Neuronal stem cell (in vitro differentiated cells): ENCODE measurements at regions not wholly inside any gene's neighbourhood (a gene's known extent, or its start where the extent isn't known, plus 50 kb on each side); places are given as distances from the start of the nearest gene placed in this dataset.

Experiments used
- DNase-seq: peaks from one replicate; pipeline ENCODE4 v3.0.0-alpha.2; 2013; ENCODE audit warnings: low spot score
- H2AFZ ChIP-seq: one replicate; pipeline ENCODE4 v1.6.1; 2013; ENCODE audit warnings: mild to moderate bottlenecking, low read length, inconsistent platforms
- H2AK5ac ChIP-seq: 2 replicates; pipeline ENCODE4 v1.6.1; 2013; ENCODE audit warnings: low read depth, mild to moderate bottlenecking, inconsistent platforms, low read length, moderate library complexity, mixed read lengths
- H2BK120ac ChIP-seq: 2 replicates; pipeline ENCODE4 v1.6.1; 2013; ENCODE audit warnings: low read depth, mild to moderate bottlenecking, inconsistent platforms, low read length, moderate library complexity, mixed read lengths
- H2BK12ac ChIP-seq: one replicate; pipeline ENCODE4 v1.6.1; 2013; ENCODE audit warnings: low read length, inconsistent platforms
- H2BK15ac ChIP-seq: 2 replicates; pipeline ENCODE4 v1.6.1; 2013; ENCODE audit warnings: mild to moderate bottlenecking, low read length, inconsistent platforms, mixed read lengths
- H2BK5ac ChIP-seq: one replicate; pipeline ENCODE4 v1.6.1; 2013; ENCODE audit warnings: inconsistent platforms, mild to moderate bottlenecking, low read length, moderate library complexity
- H3K14ac ChIP-seq: one replicate; pipeline ENCODE4 v1.6.1; 2013; ENCODE audit warnings: low read length, inconsistent platforms
- H3K18ac ChIP-seq: 2 replicates; pipeline ENCODE4 v1.6.1; 2013; ENCODE audit warnings: low read length, inconsistent platforms
- H3K23ac ChIP-seq: 2 replicates; pipeline ENCODE4 v1.6.1; 2013; ENCODE audit warnings: low read depth, mild to moderate bottlenecking, mixed read lengths, low read length, inconsistent platforms; ENCODE audit not compliant: poor library complexity
- H3K27ac ChIP-seq: replicated peaks from 3 replicates; pipeline ENCODE4 v1.5.1; 2013; ENCODE audit warnings: low read length, inconsistent platforms
- H3K27me3 ChIP-seq, 3 experiments: 2 replicates each; pipeline ENCODE4 v1.6.1; 2013; ENCODE audit warnings: low read length in 3 of 3, mild to moderate bottlenecking in 2 of 3, inconsistent platforms in 1 of 3, low read depth in 1 of 3, mixed read lengths in 1 of 3, moderate library complexity in 1 of 3; ENCODE audit not compliant: control insufficient read depth in 3 of 3, insufficient read depth in 3 of 3
- H3K36me3 ChIP-seq, 2 donors: replicated peaks in 1 of 2; 2 replicates each; pipeline ENCODE4 v1.6.1; 2013; ENCODE audit warnings: low read length in 2 of 2; ENCODE audit not compliant: control insufficient read depth in 2 of 2, insufficient read depth in 2 of 2
- H3K4ac ChIP-seq: 2 replicates; pipeline ENCODE4 v1.6.1; 2013; ENCODE audit warnings: inconsistent platforms, mild to moderate bottlenecking, low read length, moderate library complexity
- H3K4me1 ChIP-seq, 2 donors: 1 replicate in 1 of 2; 2 replicates in 1 of 2; pipeline ENCODE4 v1.6.1; 2013; ENCODE audit warnings: low read length in 2 of 2, low read depth in 1 of 2; ENCODE audit not compliant: control insufficient read depth in 2 of 2, insufficient read depth in 1 of 2
- H3K4me2 ChIP-seq: one replicate; pipeline ENCODE4 v1.6.1; 2013; ENCODE audit warnings: mild to moderate bottlenecking, low read length, inconsistent platforms; ENCODE audit not compliant: insufficient read depth, poor library complexity, severe bottlenecking
- H3K4me3 ChIP-seq, 2 donors: 2 replicates each; pipeline ENCODE4 v1.5.1; 2013; ENCODE audit warnings: low read length in 2 of 2, mild to moderate bottlenecking in 2 of 2, inconsistent platforms in 1 of 2, moderate library complexity in 1 of 2
- H3K79me1 ChIP-seq: one replicate; pipeline ENCODE4 v1.6.1; 2013; ENCODE audit warnings: low read depth, mild to moderate bottlenecking, inconsistent platforms, low read length, moderate library complexity
- H3K9ac ChIP-seq: one replicate; pipeline ENCODE4 v1.6.1; 2013; ENCODE audit warnings: mild to moderate bottlenecking, low read depth, low read length, inconsistent platforms; ENCODE audit not compliant: poor library complexity
- H3K9me3 ChIP-seq, 2 donors: replicated peaks in 1 of 2; 2 replicates each; pipeline versions ENCODE3 to v1.6.1; 2013; ENCODE audit warnings: low read length in 2 of 2, mild to moderate bottlenecking in 2 of 2, inconsistent platforms in 1 of 2, low read depth in 1 of 2, mixed read lengths in 1 of 2, moderate library complexity in 1 of 2; ENCODE audit not compliant: control insufficient read depth in 2 of 2, insufficient read depth in 1 of 2
- H4K8ac ChIP-seq: one replicate; pipeline ENCODE4 v1.6.1; 2013; ENCODE audit warnings: low read depth, mild to moderate bottlenecking, inconsistent platforms, low read length, moderate library complexity
- H4K91ac ChIP-seq: one replicate; pipeline ENCODE4 v1.6.1; 2013; ENCODE audit warnings: low read length, low read depth, mild to moderate bottlenecking, inconsistent platforms; ENCODE audit not compliant: poor library complexity
- WGBS, 2 donors: extraction: QIAGEN DNeasy Blood & Tissue Kit; methylation state at CpG; one replicate each; pipeline ENCODE4 v1.1.7; 2013; ENCODE audit warnings: missing lambda C conversion rate in 2 of 2, mixed read lengths in 1 of 2; ENCODE audit not compliant: insufficient read length in 2 of 2, insufficient replicate concordance in 1 of 2; ENCODE audit errors: extremely low coverage in 2 of 2; 5-methylcytosine and 5-hydroxymethylcytosine counted together

- H3K14ac ChIP-seq, result no peak overlapping the region
- H3K18ac ChIP-seq, result no peak overlapping the region
- no CpG with 5 or more reads among the region's 4 CpGs for WGBS, 2 donors
- no peaks in the 10 kb centered on the region for H3K4me1 ChIP-seq
- H3K9me3 ChIP-seq, result no peaks in the 10 kb centered on the region
- no peak overlapping the region for H3K9ac ChIP-seq
- no peaks in the 10 kb centered on the region for H3K36me3 ChIP-seq
- no peak overlapping the region for H3K4ac ChIP-seq
- no peak overlapping the region for H2AFZ ChIP-seq
- no peak overlapping the region for H2BK120ac ChIP-seq
- H3K23ac ChIP-seq, result no peak overlapping the region
- H3K27me3 ChIP-seq, result no peaks in the 10 kb centered on the region
- H3K79me1 ChIP-seq, result no peaks in the 10 kb centered on the region
- H3K4me2 ChIP-seq, result no peak overlapping the region
- no peak overlapping the region for H3K27ac ChIP-seq
- H3K4me3 ChIP-seq, result no peak overlapping the region
- no peak overlapping the region for H2BK5ac ChIP-seq
- no peak overlapping the region for H2AK5ac ChIP-seq
- no peak overlapping the region for H4K91ac ChIP-seq
- no peak overlapping the region for H4K8ac ChIP-seq
- H2BK12ac ChIP-seq, result no peak overlapping the region
- H2BK15ac ChIP-seq, result no peak overlapping the region
- peak; percentile 71 for DNase-seq
Observed at GRCh38 chr5:42889311-42889933, 77.7 kb upstream of the SELENOP start.

GRCh38 chr5:42888771-42889170, 77.1 kb upstream of the SELENOP start:
- H3K14ac ChIP-seq, result no peak overlapping the region
- H3K9me3 ChIP-seq, result no peaks in the 10 kb centered on the region
- no peak overlapping the region for H2BK15ac ChIP-seq
- H4K91ac ChIP-seq, result no peak overlapping the region
- no peak overlapping the region for H2AK5ac ChIP-seq
- DNase-seq, result no peak
- no peak overlapping the region for H3K4me2 ChIP-seq
- H3K27me3 ChIP-seq, result no peaks in the 10 kb centered on the region
- no peaks in the 10 kb centered on the region for H3K79me1 ChIP-seq
- no peak overlapping the region for H3K23ac ChIP-seq
- no peak overlapping the region for H2BK12ac ChIP-seq
- H3K18ac ChIP-seq, result no peak overlapping the region
- no peaks in the 10 kb centered on the region for H3K4me1 ChIP-seq
- no peak overlapping the region for H2BK120ac ChIP-seq
- H2AFZ ChIP-seq, result no peak overlapping the region
- no peak overlapping the region for H3K27ac ChIP-seq
- no peak overlapping the region for H3K4me3 ChIP-seq
- H4K8ac ChIP-seq, result no peak overlapping the region
- H2BK5ac ChIP-seq, result no peak overlapping the region
- WGBS, 2 donors, result no CpG with 5 or more reads among the region's 7 CpGs
- no peaks in the 10 kb centered on the region for H3K36me3 ChIP-seq
- H3K4ac ChIP-seq, result no peak overlapping the region
- H3K9ac ChIP-seq, result no peak overlapping the region

GRCh38 chr5:42887575-42887974, 75.9 kb upstream of the SELENOP start:
- no peaks in the 10 kb centered on the region for H3K9me3 ChIP-seq
- H2AFZ ChIP-seq, result no peak overlapping the region
- H3K9ac ChIP-seq, result no peak overlapping the region
- no peak overlapping the region for H2BK15ac ChIP-seq
- no peak overlapping the region for H3K23ac ChIP-seq
- no peak overlapping the region for H2BK12ac ChIP-seq
- H3K14ac ChIP-seq, result no peak overlapping the region
- H2BK5ac ChIP-seq, result no peak overlapping the region
- DNase-seq, result no peak
- H3K36me3 ChIP-seq, result no peaks in the 10 kb centered on the region
- H3K18ac ChIP-seq, result no peak overlapping the region
- H3K27ac ChIP-seq, result no peak overlapping the region
- no peaks in the 10 kb centered on the region for H3K79me1 ChIP-seq
- no peak overlapping the region for H2BK120ac ChIP-seq
- H3K4me1 ChIP-seq, result no peaks in the 10 kb centered on the region
- H3K27me3 ChIP-seq, result no peaks in the 10 kb centered on the region
- no peak overlapping the region for H4K91ac ChIP-seq
- no peak overlapping the region for H2AK5ac ChIP-seq
- H3K4ac ChIP-seq, result no peak overlapping the region
- no peak overlapping the region for H3K4me2 ChIP-seq
- H4K8ac ChIP-seq, result no peak overlapping the region
- WGBS, 2 donors, result no CpG with 5 or more reads among the region's 1 CpG
- no peak overlapping the region for H3K4me3 ChIP-seq

GRCh38 chr5:42887097-42887496, 75.4 kb upstream of the SELENOP start:
- Histone ChIP-seq H3K9me3 (no peaks in the 10 kb centered on the region), H4K8ac (no peak overlapping the region), H3K4me3 (no peak overlapping the region), H2BK15ac (no peak overlapping the region), H3K79me1 (no peaks in the 10 kb centered on the region), H3K27me3 (no peaks in the 10 kb centered on the region), H3K23ac (no peak overlapping the region), H2BK5ac (no peak overlapping the region), H2AFZ (no peak overlapping the region), H3K18ac (no peak overlapping the region), H3K14ac (no peak overlapping the region), H3K36me3 (no peaks in the 10 kb centered on the region), H3K4me1 (no peaks in the 10 kb centered on the region), H4K91ac (no peak overlapping the region), H3K4ac (no peak overlapping the region), H3K9ac (no peak overlapping the region), H3K4me2 (no peak overlapping the region), H2AK5ac (no peak overlapping the region), H2BK120ac (no peak overlapping the region), H3K27ac (no peak overlapping the region), H2BK12ac (no peak overlapping the region)
- no peak for DNase-seq
- no CpG with 5 or more reads among the region's 6 CpGs for WGBS, 2 donors
